NCI-H2227 (cell line): ENCODE measurements at regions not wholly inside any gene's neighbourhood (a gene's known extent, or its start where the extent isn't known, plus 50 kb on each side); places are given as distances from the start of the nearest gene placed in this dataset.
"Not testable (repeated sequence)": the region's sequence is repeated elsewhere in the genome, so short reads cannot be mapped to it uniquely, and the experiment has no call there.

Source experiments
- DNase-seq: peaks from one replicate; lab custom pipeline; 2025; ENCODE audit not compliant: unreplicated experiment; lab: John Stamatoyannopoulos, UW

DNA sequence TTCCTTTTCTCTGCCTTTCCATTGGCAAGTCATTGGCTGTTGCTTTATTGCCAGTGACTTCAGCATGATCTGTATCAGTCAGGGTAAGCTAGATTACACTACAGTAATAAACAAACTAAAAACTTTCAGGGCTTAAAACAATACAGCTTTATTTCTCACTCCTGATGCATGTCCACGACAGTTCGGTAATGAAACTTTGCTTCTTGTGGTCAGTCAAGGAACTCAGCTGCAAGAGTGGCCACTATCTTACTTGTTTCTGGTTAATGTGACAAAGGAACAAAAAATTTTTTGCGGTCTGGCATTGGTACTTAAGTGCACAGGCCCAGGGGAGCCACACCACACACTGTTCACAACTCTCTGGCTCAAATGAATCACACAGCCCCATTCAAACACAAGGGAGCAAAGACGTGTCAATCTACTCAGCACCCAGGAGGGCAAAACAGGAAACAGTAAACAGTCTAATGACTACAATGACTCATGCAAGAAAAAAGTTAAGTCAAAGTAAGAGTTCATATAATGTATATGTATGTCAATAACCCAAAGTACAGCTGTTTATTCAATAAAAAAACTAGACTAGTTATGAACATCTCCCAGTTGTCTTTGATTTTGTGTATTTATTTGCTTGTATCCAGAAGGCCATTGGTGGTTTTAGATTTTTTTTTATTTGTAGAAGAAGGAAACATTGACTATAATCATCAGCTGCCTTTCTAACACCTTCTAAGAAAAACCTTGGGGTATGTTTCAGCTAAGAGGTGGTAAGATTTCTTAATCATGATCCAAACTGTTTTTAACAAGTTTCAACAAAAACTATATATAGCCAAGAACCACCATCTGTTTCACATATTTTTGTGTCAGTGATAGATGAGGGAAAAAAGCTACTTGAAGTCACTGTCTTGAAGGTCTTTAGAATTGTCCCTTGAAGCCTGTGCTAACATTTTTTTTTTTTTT is 134.4 kb upstream of the FAM3C start:
- DNase-seq: no peak

DNA sequence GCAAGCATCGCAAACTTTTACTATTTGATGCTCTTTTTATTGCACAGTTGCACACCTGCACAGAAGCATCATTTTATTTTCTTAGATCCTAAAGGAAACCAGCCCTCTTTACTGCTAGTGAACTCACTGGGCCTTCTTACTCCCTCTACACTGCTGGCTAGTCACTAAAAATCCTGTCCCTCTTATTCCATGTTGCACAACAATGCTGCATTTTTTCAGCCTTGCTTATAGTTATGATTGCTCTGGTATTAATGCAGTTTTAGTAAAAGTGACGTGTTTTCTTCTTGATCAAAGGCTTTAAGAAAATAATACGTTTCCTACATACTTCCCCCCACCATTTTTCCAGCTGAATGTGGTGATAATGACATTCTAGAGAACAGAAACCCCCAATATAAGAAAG is 132.9 kb upstream of the FAM3C start:
- no peak for DNase-seq

DNA sequence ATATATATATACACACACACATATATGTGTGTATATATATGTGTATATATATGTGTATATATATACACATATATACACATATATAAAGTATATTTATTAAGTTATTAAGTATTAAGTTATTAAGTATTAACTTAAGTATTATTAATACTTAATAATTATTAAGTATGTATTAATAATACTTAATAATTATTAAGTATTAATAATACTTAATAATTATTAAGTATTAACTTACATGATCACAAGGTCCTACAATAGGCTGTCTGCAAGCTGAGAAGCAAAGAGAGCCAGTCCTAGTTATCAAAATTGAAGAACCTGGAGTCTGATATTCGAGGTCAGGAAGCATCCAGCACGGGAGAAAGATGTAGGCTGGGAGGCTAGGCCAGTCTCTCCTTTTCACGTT is 130.1 kb upstream of the FAM3C start:
- not testable (repeated sequence) for DNase-seq

- DNase-seq: no peak
Observed at GRCh38 chr7:121525155-121525819, 129.2 kb upstream of the FAM3C start.

DNA sequence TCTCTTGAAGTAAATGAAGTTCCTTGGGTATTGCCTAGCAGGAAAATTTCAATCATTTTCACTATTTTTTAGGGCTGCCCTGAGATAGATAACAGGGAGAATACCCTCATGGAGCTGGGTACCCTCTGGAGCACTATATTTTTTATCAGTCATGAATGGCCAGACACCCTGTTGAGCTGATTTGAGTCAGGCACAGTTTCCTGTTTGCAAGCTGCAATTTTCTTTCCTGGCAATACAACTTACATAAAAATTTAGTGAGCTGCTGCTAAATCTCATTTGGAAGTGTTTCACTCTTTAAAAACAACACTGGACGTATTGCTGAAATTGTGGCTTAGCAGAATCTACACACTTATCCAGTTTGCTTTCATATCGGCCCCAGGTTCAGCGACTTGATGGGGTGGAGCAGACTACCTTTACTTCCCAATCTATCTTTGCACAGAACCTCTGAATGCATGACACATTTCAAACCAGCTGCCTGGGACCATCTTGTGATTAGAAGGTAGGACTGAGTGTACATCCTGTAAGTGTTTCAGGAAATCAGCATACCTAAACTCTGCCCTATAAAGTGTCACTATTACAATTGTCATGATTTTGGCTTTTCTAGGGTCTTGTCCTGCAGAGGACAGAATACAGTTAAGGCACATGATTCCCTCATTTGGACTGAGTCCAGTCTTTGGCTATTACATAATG is 125.7 kb upstream of the FAM3C start:
- no peak for DNase-seq

DNA sequence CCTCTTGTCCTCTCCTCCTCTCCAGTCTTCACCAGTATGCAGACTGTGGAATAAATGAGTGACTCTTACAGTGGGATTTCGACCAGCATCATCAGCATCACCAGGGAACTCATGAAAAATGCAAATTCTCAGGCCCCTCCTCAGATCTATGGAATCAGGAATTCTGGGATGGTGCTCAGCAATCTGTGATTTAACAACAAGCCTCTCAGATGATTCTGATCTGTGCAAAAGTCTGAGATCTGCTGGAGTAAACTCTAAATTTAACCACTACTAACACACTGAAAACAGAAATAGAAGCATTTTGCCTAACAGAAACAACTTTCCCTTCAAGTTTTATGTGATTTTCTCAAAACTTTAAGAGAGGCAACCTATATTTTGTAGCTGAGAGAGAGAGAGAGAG is 124.8 kb upstream of the FAM3C start:
- DNase-seq: no peak

DNA sequence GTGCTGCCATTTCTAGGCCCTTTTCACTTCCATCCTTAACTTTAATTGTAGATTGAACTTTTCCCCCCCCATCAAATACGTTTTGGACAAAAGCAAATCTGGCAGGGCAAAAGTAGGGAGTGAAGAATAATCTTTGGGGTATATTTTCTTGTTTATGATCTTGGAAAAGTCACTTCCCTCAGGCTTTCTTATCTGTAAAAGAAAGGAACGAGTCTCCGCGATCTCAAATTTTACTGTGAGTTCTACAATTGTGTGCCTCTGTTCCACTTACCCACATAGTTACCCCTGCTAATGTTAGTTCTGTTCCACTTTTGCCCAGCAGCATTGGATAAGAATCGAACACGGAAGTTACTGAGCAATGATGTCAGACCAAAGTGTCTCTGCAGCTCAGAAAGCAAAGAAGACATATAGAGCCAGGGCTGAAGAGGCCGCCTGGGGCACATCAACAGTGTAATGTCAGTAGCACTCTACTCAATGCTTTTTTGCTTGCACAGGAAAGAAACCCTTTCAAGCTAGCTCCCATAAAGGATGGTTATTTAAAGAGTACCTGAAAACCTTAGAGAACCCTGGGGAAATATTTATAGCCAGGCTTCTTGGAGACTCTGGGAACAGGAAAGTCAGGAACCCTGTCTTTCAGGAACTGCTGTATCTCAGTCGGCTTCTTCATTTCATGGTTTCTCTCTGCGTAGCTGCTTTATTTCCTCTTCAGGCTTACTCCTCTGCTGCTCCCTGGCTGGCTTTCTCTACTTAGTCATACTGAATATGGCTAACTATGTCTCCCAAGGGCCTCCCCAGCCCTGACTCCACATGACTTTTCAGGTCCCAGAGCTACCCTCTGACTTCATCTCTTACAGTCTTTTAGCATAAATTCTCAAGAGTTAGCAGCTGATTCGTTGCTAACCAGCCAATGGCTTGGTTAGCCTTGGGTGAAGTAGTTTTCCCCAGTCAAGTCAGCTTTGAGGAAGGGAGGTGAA is 123.7 kb upstream of the FAM3C start:
- DNase-seq: no peak

GRCh38 chr7:121517591-121517990 is 121.5 kb upstream of the FAM3C start:
- no peak for DNase-seq

DNA sequence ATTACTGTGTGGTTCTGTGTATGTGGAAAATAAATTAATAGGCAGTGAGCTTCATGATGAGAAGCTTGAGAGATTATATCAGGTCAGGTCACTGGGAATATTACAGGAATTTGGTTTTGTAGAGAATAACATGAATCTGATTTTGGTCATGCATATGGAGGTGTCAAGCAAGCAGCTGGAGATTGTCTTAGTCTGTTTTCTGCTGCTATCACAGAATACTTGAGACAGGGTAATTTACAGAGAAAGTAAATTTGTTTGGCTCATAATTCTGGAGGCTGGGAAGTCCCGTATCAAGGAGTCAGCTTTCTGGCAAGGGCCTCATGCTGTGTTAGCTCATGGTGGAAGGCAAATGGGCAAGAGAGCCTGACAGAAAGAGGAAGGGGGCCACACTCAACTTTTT is 120.7 kb upstream of the FAM3C start:
- no peak for DNase-seq

DNA sequence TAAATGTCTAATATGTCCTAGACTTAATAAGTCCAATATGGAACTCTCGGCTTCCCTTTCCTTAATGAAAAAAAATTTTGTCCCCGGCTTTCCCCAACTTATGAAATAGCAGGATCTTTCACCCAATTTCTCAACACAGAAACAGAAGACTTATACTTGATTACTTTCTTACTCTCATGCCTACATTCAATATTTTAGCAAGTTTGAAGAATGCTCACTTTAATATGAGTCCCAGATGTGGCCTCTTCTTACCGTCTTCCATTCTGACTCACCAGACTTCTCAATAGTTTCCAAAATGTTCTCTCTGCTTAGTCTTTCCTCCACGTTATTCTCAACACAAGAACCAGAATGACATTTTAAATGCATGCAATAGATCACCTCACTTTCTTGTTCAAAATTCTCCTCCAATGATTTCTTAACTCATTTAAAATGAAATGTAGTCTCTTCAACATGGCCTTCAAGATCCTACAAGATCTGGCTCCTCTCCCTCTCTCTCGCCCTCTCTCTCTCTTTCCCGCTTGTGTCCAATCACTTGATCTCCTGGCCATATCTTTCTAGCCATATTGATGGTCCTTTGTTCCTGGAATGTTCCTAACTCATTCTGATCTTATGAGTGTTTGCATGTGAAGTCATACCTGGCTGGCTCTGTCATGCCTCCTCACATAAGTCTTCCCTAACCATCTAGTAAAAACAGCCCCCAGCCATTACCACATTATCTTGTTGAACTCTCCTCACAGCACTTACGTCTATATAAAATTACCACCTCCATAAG is 119.7 kb upstream of the FAM3C start:
- no peak for DNase-seq

DNA sequence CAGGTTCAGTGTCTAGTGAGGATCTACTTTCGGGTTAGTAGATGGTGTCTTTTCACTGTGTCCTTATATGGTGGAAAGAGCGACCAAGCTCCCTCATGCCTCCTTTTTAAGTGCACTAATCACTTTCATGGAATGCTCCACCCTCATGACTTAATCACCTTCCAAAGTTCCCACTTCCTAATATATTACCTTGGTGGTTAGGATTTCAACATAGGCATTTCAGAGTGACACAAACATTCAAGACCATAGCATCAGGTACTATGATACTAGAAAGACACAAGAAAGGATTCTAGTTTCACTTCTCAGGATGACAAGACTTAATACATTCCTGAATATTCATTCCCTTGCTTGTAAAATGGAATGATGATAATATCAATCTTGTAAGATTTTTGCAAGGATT is 119.1 kb upstream of the FAM3C start:
- no peak for DNase-seq

DNA sequence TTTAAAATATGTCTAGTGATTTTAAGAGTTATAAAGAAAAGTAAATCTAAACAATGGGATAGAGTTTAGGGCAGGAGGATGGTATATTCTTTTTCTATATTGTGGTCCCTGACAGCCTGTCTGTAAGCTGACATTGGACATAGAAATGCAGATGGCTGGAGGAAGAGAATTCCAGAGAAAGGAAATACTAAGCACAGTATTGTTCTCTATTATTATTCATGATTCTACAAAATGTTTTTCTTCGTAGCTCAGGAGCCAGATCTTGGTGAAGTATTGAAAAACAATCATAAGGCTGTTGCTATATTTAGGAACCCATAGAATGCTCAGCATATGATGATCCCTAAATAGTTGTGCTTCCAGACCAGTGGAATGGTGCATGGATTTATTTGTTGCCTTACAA is 117.0 kb upstream of the FAM3C start:
- DNase-seq: no peak

DNA sequence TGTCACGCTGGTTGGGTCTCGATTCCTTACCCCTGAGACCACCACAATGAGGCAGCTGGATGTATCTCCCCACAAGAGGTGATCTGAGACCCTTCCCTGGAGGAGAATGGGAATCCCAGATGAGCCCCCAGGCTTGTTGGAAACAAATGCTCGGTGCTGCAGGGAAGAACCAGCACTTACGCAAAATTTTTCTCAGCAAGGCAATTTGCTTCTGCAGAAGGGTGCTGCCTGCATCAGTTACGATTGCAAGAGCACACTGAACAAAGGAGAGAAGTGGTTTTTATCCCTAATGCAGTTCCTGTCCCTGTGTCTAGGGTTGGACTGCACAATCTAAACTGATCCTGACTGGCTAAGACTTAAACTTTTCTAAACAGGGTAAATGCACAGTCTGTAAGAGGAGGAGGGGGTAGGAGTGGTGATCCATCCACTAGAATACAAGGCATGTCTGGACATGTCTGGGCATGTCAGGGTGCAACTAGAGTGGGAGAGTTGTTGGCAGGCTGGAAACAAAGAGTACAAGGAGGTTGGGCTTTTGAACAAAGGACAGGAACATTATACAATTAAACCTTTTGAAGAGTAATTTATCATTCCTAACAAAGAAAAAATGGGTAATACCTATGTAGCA is 114.9 kb upstream of the FAM3C start:
- DNase-seq: no peak

GRCh38 chr7:121510302-121510701 is 114.2 kb upstream of the FAM3C start:
- no peak for DNase-seq

- DNase-seq: no peak
Observed at GRCh38 chr7:121505540-121506182, 109.6 kb upstream of the FAM3C start.

- no peak for DNase-seq
Observed at GRCh38 chr7:121505021-121505420, 108.9 kb upstream of the FAM3C start.

DNA sequence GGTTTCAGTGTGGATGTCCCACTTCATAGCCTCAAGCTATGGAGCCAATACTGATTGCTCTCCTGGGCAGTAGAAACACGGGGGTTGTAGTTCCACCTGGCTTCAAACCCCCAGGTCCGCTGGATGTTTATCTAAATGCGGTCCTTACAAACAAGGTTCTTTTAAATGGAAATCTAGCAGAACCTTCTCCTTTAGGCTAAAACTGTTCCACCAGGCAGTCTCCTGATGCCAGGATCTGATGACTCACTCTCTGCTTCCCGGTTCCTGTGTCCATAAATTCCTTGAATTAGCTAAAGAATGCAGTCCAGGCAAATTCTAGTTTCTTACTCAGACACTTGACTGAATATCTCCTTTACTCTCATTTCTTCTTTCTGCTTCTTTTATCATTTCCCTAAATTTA is 108.4 kb upstream of the FAM3C start:
- no peak for DNase-seq

- DNase-seq: no peak
Observed at GRCh38 chr7:121503730-121504129, 107.6 kb upstream of the FAM3C start.

GRCh38 chr7:121503039-121503438 is 106.9 kb upstream of the FAM3C start:
- DNase-seq: no peak
